Activated T-cell treated with anti-CD3 and anti-CD28 coated beads, Interleukin-2, amount 50 U/mL, for 48 hours (primary cell): ENCODE measurements at regions not wholly inside any gene's neighbourhood (a gene's known extent, or its start where the extent isn't known, plus 50 kb on each side); places are given as distances from the start of the nearest gene placed in this dataset.
"Not testable (repeated sequence)": the region's sequence is repeated elsewhere in the genome, so short reads cannot be mapped to it uniquely, and the experiment has no call there.

ENCODE experiments used
- DNase-seq, 2 experiments: peaks; one replicate each; pipeline ENCODE4 v3.0.0-alpha.2; 2020

DNA sequence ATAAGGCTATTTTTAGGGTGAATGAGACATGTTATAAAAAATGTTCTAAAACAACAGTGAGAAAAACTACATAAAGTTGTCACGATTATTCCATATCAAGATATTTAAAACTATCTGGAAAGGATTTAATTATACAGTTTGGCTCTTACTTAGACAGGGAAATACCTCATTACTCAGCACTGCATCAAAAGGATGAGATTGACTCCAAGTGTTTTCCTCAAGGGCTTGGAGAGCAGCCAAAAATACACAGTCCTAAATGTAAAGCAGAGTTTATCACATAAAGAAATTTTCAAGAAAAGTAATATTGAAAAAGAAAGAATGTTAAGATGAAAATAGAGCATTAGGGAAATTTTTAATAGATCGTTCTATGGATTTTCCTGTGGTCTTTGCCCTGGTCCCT lies 285.5 kb upstream of the NETO1 start:
- no peak for DNase-seq

DNA sequence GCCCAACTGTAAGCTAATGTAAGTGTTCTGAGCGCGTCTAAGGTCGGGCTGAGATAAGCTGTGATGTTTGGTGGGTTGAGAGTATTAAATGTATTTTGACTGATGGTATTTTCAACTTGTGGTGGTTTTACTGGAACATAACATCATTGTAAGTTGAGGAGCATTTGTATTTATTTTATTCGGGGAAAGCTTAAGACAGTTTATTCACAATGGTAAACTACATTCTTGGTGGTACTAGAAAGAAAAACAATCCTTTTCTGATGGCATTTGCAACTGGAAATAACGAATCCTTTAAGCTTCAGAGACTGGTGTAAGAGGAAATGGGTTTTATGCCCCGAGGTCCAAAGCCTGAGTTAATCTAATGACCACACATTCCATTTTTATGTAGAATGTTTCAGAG lies 283.3 kb upstream of the NETO1 start:
- no peak for DNase-seq

DNA sequence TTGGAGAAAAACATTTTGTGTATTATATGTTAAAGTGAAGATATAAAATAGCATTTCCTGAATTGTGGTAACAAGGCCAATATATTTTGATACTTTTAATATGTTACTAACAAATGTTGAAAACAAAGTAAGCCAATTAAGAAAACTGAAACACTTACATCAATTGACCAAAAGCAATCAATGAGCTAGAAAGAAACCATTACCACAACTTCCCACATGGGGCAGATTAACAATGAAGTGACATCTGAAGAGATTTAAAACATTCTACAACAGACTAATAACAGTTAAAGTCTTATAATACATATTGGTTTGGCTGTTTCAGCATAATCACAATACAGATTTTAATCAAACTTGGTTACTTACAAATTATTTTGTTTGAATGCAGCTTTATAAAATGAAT lies 282.4 kb upstream of the NETO1 start:
- DNase-seq: no peak

- DNase-seq: no peak
These were observed 279.8 kb upstream of the NETO1 start for GRCh38 chr18:73147590-73147989.

- no peak for DNase-seq
These were observed 276.2 kb upstream of the NETO1 start for GRCh38 chr18:73144030-73144429.

DNA sequence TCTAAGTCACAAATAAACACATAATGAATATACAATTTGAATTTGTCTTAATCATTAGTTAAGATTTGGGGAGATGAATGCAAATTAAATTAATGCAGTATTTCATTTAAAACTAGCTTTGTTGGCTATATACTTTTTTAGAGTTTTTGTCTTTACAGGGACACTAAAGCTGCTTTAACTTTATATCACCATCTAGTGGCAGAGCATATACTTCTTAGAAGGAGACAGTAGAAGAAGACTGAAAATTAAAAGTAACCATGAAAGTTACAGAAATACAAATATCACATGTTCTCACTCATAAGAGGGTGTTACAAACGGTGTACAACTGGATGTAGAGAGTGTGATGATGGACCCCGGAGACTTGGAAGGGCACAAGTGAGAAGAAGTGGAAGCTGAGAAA lies 268.3 kb upstream of the NETO1 start:
- no peak for DNase-seq

- DNase-seq: no peak
These were observed 256.4 kb upstream of the NETO1 start for GRCh38 chr18:73124175-73124574.

DNA sequence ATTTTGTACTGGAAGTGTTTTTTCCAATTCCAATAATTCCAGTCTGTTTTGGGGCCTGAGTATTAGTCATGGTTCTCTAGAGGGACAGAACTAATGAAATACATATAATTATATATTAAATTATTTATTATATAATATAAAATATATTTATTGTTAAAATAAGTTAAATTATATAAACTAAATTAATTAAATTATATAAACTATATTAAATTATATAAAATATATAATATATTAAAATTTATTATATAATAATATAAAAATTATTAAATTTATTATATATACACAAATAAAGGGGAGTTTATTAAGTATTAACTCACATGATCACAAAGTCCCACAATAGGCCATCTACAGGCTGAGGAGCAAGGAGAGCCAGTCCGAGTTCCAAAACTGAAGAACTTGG lies 253.4 kb upstream of the NETO1 start:
- DNase-seq: no peak

- DNase-seq: no peak
These were observed 252.8 kb upstream of the NETO1 start for GRCh38 chr18:73120626-73121025.

DNA sequence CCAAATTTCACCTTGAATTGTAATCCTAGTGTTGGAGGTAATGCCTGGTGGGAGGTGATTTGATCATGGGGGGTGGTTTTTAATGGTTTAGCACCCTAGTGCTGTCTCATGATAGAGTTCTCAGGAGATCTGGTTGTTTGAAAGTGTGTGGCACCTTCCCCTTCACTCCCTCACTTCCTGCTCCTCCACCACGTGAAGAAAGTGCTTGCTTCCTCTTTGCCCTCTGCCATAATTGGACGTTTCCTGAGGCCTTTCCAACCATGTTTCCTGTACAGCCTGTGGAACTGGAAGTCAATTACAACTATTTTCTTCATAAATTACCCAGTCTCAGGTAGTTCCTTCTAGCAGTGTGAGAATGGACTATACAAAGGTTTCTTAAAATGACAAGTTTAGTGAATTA lies 251.8 kb upstream of the NETO1 start:
- no peak for DNase-seq

- DNase-seq: no peak
These were observed 250.5 kb upstream of the NETO1 start for GRCh38 chr18:73118121-73118816.

DNA sequence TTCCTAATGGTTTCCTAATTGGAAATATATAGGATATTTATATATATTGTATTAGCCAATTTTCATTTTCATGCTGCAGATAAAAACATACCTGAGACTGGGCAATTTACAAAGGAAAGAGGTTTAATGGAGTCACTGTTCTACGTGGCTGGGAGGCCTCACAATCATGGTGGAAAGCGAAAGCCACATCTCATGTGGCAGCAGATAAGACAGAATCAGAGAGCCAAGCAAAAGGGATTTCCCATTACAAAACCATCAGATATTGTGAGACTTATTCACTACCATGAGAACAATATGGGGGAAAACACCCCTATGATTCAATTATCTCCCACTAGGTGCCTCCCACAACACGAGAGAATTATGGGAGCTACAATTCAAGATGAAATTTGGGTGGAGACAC lies 242.5 kb upstream of the NETO1 start:
- no peak for DNase-seq

DNA sequence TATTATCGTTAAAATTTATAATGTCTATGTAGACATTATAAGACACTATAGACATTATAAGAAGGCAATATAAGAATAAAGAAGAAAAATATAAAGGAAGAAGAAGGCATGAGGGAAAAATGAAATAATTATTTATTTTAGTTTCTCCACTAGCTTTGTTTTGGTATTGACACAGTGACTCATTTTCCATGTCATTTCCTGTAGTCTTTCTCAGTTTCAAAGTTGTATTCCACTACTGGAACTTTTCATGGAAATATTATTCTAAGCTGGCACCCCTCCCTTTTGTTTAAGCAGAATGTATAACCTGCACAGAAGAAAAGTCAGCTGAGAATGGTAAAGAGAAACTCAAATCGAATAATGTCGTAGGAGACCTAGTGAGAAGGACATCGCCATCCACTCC lies 234.2 kb upstream of the NETO1 start:
- DNase-seq: no peak

GRCh38 chr18:73101491-73101890 lies 233.7 kb upstream of the NETO1 start:
- not testable (repeated sequence) for DNase-seq

- no peak for DNase-seq
These were observed 232.0 kb upstream of the NETO1 start for GRCh38 chr18:73099759-73100158.

- no peak for DNase-seq
These were observed 226.0 kb upstream of the NETO1 start for GRCh38 chr18:73093687-73094250.

- no peak for DNase-seq
These were observed 220.7 kb upstream of the NETO1 start for GRCh38 chr18:73088445-73088844.

- no peak for DNase-seq
These were observed 219.6 kb upstream of the NETO1 start for GRCh38 chr18:73087282-73087977.

DNA sequence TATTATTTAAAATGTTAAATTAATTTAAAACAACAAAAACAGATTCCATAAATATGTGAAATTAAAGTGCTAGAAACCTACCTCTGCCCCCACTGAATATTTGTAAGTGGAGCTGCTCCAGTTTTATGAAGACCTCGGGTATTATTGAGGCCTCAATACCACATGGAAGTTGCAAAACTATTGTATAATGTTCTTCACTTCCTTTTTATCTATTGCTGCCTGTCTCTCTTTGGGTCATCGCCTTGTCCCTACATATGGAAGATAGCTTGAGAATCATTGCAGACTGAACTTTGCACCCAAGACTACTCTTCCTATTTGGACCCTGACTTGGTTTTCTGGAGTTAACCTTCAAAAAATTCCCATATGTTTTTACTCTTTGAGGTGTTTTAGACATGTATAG lies 212.1 kb upstream of the NETO1 start:
- DNase-seq: no peak

GRCh38 chr18:73060666-73061288 lies 193.0 kb upstream of the NETO1 start:
- no peak for DNase-seq

- DNase-seq: no peak
These were observed 191.5 kb upstream of the NETO1 start for GRCh38 chr18:73059280-73059679.

DNA sequence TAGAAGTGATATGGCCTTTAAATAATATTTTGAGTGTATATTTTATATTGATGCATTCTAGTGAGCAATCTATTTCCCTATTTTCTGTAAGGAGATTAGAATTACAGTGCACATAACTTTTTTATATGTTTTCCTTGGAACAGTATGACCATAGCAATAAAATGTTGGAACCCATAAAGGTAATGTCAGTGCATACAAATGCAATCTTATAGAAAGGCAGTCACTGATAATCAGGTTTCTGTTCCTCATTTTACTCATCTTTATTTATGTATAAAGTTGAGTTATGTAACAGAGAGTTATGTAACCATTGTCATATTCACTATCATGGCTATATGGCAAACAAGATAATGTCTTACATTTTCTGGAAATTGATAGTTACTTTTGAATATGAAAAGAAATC lies 179.9 kb upstream of the NETO1 start:
- no peak for DNase-seq

DNA sequence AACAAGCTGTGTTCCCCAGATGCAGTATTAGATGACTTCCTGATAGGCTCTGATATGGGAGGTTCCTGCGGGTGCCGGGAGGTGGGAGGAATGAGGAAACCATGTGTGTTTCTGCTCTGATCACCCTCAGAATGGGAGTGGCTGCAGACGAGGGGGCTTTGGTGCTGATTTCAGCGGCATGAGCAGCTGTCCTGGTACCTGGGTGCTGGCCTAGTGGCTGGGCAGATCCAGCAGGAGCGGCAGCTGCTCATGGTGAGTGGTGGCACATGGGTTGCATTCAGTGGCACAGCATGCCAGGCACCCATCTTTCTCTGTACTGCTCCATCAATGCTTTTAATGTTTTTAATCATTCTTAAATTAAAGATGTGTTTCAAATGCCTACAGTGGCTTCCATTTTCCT lies 177.2 kb upstream of the NETO1 start:
- DNase-seq: no peak

DNA sequence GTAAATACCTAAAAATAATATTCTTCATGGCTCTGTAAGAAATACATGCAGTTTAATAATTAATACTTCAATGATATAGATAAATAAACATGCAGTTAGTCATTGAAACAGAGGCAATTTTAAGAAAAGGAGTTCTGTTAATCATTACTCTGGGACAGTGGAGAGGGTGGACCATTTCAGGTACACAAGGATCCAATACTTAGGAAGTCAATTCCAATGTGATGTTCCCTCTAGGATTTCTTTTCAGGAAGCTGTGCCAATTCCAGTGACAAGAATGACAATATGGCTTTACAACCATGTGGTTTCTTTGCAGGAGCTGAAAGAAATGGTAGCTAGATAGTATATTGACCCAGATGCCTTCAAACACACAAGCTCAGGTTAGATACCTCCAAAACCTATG lies 175.8 kb upstream of the NETO1 start:
- no peak for DNase-seq
